Astrocyte (in vitro differentiated cells and primary cell): ENCODE measurements at regions not wholly inside any gene's neighbourhood (a gene's known extent, or its start where the extent isn't known, plus 50 kb on each side); places are given as distances from the start of the nearest gene placed in this dataset.

ENCODE experiments used
- EZH2 ChIP-seq: IDR thresholded peaks from 2 replicates; pipeline ENCODE4 v1.6.1; 2012; ENCODE audit warnings: mild to moderate bottlenecking, low read length, inconsistent platforms; ENCODE audit not compliant: insufficient read depth
- TF ChIP-seq, protein P1 (sequence below): IDR thresholded peaks from 2 replicates; pipeline ENCODE4 v1.5.1; 2011; ENCODE audit warnings: low read depth, mild to moderate bottlenecking, inconsistent platforms, low read length, moderate library complexity; ENCODE audit not compliant: insufficient read depth

DNA sequence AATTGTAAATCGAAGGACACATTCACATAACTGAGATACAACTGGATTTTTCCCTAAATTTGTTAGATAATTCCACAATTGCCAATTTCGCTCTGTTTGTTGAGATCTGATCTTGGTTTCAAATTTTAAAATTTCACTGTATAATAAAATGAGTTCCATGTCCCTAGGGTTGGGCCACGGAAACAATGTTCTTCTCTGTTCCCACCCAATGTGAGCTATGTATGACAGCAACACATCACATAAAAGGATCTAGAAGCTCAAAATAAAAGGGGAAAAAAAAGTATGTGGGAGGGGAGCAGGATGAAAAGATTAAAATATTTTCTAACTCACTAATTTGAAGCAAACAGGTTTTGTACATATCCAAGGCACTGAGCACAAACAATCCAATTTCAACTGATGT, 287.8 kb upstream of the MKLN1 start:
- TF ChIP-seq, protein P1, sequence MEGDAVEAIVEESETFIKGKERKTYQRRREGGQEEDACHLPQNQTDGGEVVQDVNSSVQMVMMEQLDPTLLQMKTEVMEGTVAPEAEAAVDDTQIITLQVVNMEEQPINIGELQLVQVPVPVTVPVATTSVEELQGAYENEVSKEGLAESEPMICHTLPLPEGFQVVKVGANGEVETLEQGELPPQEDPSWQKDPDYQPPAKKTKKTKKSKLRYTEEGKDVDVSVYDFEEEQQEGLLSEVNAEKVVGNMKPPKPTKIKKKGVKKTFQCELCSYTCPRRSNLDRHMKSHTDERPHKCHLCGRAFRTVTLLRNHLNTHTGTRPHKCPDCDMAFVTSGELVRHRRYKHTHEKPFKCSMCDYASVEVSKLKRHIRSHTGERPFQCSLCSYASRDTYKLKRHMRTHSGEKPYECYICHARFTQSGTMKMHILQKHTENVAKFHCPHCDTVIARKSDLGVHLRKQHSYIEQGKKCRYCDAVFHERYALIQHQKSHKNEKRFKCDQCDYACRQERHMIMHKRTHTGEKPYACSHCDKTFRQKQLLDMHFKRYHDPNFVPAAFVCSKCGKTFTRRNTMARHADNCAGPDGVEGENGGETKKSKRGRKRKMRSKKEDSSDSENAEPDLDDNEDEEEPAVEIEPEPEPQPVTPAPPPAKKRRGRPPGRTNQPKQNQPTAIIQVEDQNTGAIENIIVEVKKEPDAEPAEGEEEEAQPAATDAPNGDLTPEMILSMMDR: no peak
- TF ChIP-seq EZH2: no peak
